Peyer's patch (tissue), 4 donors: ENCODE measurements at regions not wholly inside any gene's neighbourhood (a gene's known extent, or its start where the extent isn't known, plus 50 kb on each side); places are given as distances from the start of the nearest gene placed in this dataset.
A peak's percentile ranks its signal among the peaks of the same experiment; 100 is the strongest.
"Not testable (repeated sequence)": the region's sequence is repeated elsewhere in the genome, so short reads cannot be mapped to it uniquely, and the experiment has no call there.

ENCODE experiments used
- DNase-seq, 3 donors: peaks; one replicate each; pipeline ENCODE4 v3.0.0-alpha.2; 2017 to 2019
- H3K27ac ChIP-seq, 4 donors: fragments of 200-600 bp; sonication (generic); one replicate each; pipeline ENCODE4 v1.5.1; 2016 to 2019
- H3K27me3 ChIP-seq, 2 donors: fragments of 200-600 bp; sonication (generic); one replicate each; pipeline ENCODE4 v1.5.1; 2019
- H3K36me3 ChIP-seq, 3 donors: fragments of 200-600 bp; sonication (generic); one replicate each; pipeline ENCODE4 v1.5.1; 2016 to 2019
- H3K4me1 ChIP-seq, 4 donors: fragments of 200-600 bp; sonication (generic); one replicate each; pipeline ENCODE4 v1.5.1; 2016 to 2019
- H3K4me3 ChIP-seq, 4 donors: fragments of 200-600 bp; sonication (generic); 1 replicate in 3 of 4; 2 replicates in 1 of 4; pipeline ENCODE4 v1.5.1; 2016 to 2019; ENCODE audit warnings: mild to moderate bottlenecking in 1 of 4
- H3K9me3 ChIP-seq, 4 donors: fragments of 200-600 bp; sonication (generic); one replicate each; pipeline ENCODE4 v1.5.1; 2016 to 2019; ENCODE audit warnings: mild to moderate bottlenecking in 1 of 4
- POLR2A ChIP-seq, 2 donors: fragments of 450-650 bp; IDR thresholded peaks; one replicate each; pipeline ENCODE4 v1.5.1; 2017; ENCODE audit warnings: antibody characterized with exemption in 2 of 2, mild to moderate bottlenecking in 2 of 2, moderate library complexity in 2 of 2
- TF ChIP-seq, protein P1 (sequence below), 6 experiments: fragments of 450-650 bp in 4 of 6; fragments of 200-600 bp in 2 of 6; sonication (generic) in 1 of 6; IDR thresholded peaks; one replicate each; pipeline ENCODE4 v1.5.1; 2017 to 2019; ENCODE audit warnings: antibody characterized with exemption in 6 of 6, mild to moderate bottlenecking in 3 of 6, moderate library complexity in 1 of 6

DNA sequence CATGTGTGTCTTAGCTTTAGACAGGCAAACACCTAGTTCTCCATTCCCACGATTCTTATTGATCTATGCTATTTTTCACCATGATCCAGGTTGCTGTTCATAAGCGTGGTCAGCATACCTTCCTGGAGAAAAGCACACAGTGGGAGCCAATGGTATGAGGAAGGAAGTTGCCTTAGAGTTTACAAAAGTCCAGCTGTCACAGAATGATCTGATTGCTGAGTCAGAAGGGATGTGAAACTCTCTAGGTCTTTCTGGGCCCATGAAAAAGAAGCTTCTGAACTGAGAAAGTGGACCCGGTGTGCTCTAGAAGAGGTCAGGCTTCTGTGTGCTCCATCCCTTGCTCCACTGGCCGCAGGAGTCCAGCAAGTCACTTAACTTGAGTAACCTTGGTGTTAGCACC is 71.0 kb upstream of the CCL1 start:
- TF ChIP-seq, protein P1, sequence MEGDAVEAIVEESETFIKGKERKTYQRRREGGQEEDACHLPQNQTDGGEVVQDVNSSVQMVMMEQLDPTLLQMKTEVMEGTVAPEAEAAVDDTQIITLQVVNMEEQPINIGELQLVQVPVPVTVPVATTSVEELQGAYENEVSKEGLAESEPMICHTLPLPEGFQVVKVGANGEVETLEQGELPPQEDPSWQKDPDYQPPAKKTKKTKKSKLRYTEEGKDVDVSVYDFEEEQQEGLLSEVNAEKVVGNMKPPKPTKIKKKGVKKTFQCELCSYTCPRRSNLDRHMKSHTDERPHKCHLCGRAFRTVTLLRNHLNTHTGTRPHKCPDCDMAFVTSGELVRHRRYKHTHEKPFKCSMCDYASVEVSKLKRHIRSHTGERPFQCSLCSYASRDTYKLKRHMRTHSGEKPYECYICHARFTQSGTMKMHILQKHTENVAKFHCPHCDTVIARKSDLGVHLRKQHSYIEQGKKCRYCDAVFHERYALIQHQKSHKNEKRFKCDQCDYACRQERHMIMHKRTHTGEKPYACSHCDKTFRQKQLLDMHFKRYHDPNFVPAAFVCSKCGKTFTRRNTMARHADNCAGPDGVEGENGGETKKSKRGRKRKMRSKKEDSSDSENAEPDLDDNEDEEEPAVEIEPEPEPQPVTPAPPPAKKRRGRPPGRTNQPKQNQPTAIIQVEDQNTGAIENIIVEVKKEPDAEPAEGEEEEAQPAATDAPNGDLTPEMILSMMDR (IDR thresholded peaks at IDR 0.05): no peak
- TF ChIP-seq POLR2A (IDR thresholded peaks at IDR 0.05): no peak
- Histone ChIP-seq H3K4me3 (no peak overlapping the region), H3K36me3 (no peaks in the 10 kb centered on the region), H3K9me3 (no peaks in the 10 kb centered on the region), H3K4me1 (no peaks in the 10 kb centered on the region), H3K27ac (no peak overlapping the region), H3K27me3 (no peaks in the 10 kb centered on the region)
- DNase-seq: no peak

- DNase-seq: no peak
- no peaks in the 10 kb centered on the region for H3K36me3 ChIP-seq
- no peak overlapping the region for H3K4me3 ChIP-seq
- H3K27me3 ChIP-seq: no peaks in the 10 kb centered on the region
- no peaks in the 10 kb centered on the region for H3K9me3 ChIP-seq
- H3K4me1 ChIP-seq: no peaks in the 10 kb centered on the region
- H3K27ac ChIP-seq: no peak overlapping the region
- TF ChIP-seq, protein P1 (IDR thresholded peaks at IDR 0.05): no peak
- no peak for TF ChIP-seq POLR2A (IDR thresholded peaks at IDR 0.05)
Measured at GRCh38 chr17:34424814-34425491, 61.9 kb upstream of the CCL1 start.

- H3K27ac ChIP-seq: no peak overlapping the region
Measured at GRCh38 chr17:34423978-34424813, 61.2 kb upstream of the CCL1 start.

DNA sequence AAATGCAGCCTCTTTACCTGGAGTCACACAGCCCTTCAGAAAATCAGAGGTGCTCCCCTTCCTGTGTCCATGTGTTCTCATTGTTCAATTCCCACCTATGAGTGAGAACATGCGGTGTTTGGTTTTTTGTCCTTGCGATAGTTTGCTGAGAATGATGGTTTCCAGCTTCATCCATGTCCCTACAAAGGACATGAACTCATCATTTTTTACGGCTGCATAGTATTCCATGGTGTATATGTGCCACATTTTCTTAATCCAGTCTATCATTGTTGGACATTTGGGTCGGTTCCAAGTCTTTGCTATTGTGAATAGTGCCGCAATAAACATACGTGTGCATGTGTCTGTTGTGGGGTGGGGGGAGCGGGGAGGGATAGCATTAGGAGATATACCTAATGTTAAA is 60.3 kb upstream of the CCL1 start:
- not testable (repeated sequence) for H3K9me3 ChIP-seq, H3K27ac ChIP-seq, H3K4me3 ChIP-seq, H3K27me3 ChIP-seq, DNase-seq, H3K4me1 ChIP-seq, H3K36me3 ChIP-seq

More at GRCh38 chr17:34423978-34424813, 61.2 kb upstream of the CCL1 start:
- H3K36me3 ChIP-seq: no peaks in the 10 kb centered on the region
- no peak for TF ChIP-seq POLR2A (IDR thresholded peaks at IDR 0.05)
- TF ChIP-seq, protein P1 (IDR thresholded peaks at IDR 0.05): no peak
- no peaks in the 10 kb centered on the region for H3K27me3 ChIP-seq
- no peak overlapping the region for H3K4me3 ChIP-seq
- no peaks in the 10 kb centered on the region for H3K9me3 ChIP-seq
- no peak for DNase-seq
- no peaks in the 10 kb centered on the region for H3K4me1 ChIP-seq

- H3K36me3 ChIP-seq: no peaks in the 10 kb centered on the region
- no peak overlapping the region for H3K27ac ChIP-seq
- no peak overlapping the region for H3K4me3 ChIP-seq
- H3K9me3 ChIP-seq: no peaks in the 10 kb centered on the region
- no peak for DNase-seq
- H3K27me3 ChIP-seq: no peaks in the 10 kb centered on the region
- TF ChIP-seq POLR2A (IDR thresholded peaks at IDR 0.05): no peak
- TF ChIP-seq, protein P1 (IDR thresholded peaks at IDR 0.05): no peak
- no peaks in the 10 kb centered on the region for H3K4me1 ChIP-seq
Measured at GRCh38 chr17:34420900-34421299, 57.9 kb upstream of the CCL1 start.

DNA sequence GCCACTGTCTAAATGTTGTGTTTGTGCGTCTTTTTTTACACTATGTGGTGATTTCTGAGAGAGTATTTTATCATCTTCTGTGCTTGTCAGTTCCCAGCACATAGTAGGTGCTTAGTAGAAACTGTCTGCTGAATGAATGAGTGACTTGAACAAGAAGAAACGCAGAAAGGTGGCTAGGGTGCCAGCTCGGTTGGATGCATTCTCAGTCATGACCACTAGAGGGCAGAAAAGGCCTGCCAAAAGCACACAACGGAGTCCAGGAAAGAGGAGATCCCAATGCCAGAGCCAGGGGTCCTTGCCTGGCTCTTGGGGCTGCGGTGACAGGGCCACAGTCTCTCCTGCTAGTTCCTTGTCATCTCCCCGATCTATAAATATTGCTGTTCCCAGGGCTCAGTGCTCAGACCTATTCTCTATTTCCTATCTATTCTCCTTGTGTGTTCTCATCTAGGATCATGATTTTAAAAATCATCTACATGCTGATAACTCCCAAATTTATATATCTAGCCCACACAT is 57.3 kb upstream of the CCL1 start:
- no peak for TF ChIP-seq POLR2A (IDR thresholded peaks at IDR 0.05)
- TF ChIP-seq, protein P1 (IDR thresholded peaks at IDR 0.05): peak; percentile 74 to 95 (median 82)
- Histone ChIP-seq H3K4me3 (no peak overlapping the region), H3K27ac (no peak overlapping the region), H3K9me3 (no peaks in the 10 kb centered on the region), H3K27me3 (no peaks in the 10 kb centered on the region), H3K4me1 (no peaks in the 10 kb centered on the region), H3K36me3 (no peaks in the 10 kb centered on the region)
- DNase-seq: peak; percentile 52 to 85 (median 58)
